H9 (cell line): ENCODE measurements at regions not wholly inside any gene's neighbourhood (a gene's known extent, or its start where the extent isn't known, plus 50 kb on each side); places are given as distances from the start of the nearest gene placed in this dataset.

Experiments used
- DNase-seq: peaks from one replicate; pipeline ENCODE4 v3.0.0-alpha.2; 2017
- H2AFZ ChIP-seq: one replicate; pipeline ENCODE4 v1.6.1; 2013; ENCODE audit warnings: mild to moderate bottlenecking, low read length, control low read depth, moderate library complexity
- H2AK5ac ChIP-seq: 2 replicates; pipeline ENCODE4 v1.6.1; 2013; ENCODE audit warnings: low read length, control low read depth, mixed read lengths; ENCODE audit not compliant: insufficient read length
- H2BK120ac ChIP-seq: one replicate; pipeline ENCODE4 v1.6.1; 2013; ENCODE audit warnings: low read depth, mild to moderate bottlenecking, low read length, control low read depth, inconsistent platforms; ENCODE audit not compliant: poor library complexity, severe bottlenecking
- H2BK12ac ChIP-seq: 2 replicates; pipeline ENCODE4 v1.6.1; 2013; ENCODE audit warnings: low read length, control low read depth, mixed read lengths, low read depth; ENCODE audit not compliant: insufficient read length
- H2BK15ac ChIP-seq: 2 replicates; pipeline ENCODE4 v1.6.1; 2013; ENCODE audit warnings: low read depth, low read length, control low read depth
- H2BK20ac ChIP-seq: one replicate; pipeline ENCODE4 v1.6.1; 2013; ENCODE audit warnings: low read depth, mild to moderate bottlenecking, low read length, control low read depth, inconsistent platforms; ENCODE audit not compliant: poor library complexity, severe bottlenecking
- H2BK5ac ChIP-seq: 2 replicates; pipeline ENCODE4 v1.6.1; 2013; ENCODE audit warnings: low read length, control low read depth, mixed read lengths; ENCODE audit not compliant: insufficient read length
- H3K14ac ChIP-seq: 2 replicates; pipeline ENCODE4 v1.6.1; 2013; ENCODE audit warnings: low read length, control low read depth; ENCODE audit not compliant: insufficient read depth
- H3K18ac ChIP-seq: 2 replicates; pipeline ENCODE4 v1.6.1; 2013; ENCODE audit warnings: low read depth, mild to moderate bottlenecking, mixed read lengths, low read length, control low read depth; ENCODE audit not compliant: insufficient read length
- H3K23ac ChIP-seq: 2 replicates; pipeline ENCODE4 v1.6.1; 2013; ENCODE audit warnings: low read length, control low read depth, mixed read lengths, low read depth; ENCODE audit not compliant: insufficient read length
- H3K23me2 ChIP-seq: 2 replicates; pipeline ENCODE4 v1.6.1; 2013; ENCODE audit warnings: low read depth, mild to moderate bottlenecking, mixed read lengths, low read length, control low read depth; ENCODE audit not compliant: insufficient read length, poor library complexity, severe bottlenecking
- H3K27ac ChIP-seq: 2 replicates; pipeline ENCODE4 v1.5.1; 2013; ENCODE audit warnings: low read length, control low read depth, mixed read lengths, low read depth; ENCODE audit not compliant: insufficient read length
- H3K27me3 ChIP-seq: 2 replicates; pipeline ENCODE4 v1.6.1; 2013; ENCODE audit warnings: low read length, control low read depth, inconsistent platforms; ENCODE audit not compliant: insufficient read depth
- H3K4ac ChIP-seq: 2 replicates; pipeline ENCODE4 v1.6.1; 2013; ENCODE audit warnings: low read depth, mild to moderate bottlenecking, control low read depth, inconsistent platforms, low read length, moderate library complexity
- H3K4me1 ChIP-seq: 2 replicates; pipeline ENCODE4 v1.6.1; 2013; ENCODE audit warnings: low read length, control low read depth, inconsistent platforms; ENCODE audit not compliant: insufficient read depth
- H3K4me2 ChIP-seq: 2 replicates; pipeline ENCODE4 v1.6.1; 2013; ENCODE audit warnings: low read length, control low read depth, mixed read lengths; ENCODE audit not compliant: insufficient read length, insufficient read depth
- H3K56ac ChIP-seq: 2 replicates; pipeline ENCODE4 v1.6.1; 2013; ENCODE audit warnings: low read depth, mild to moderate bottlenecking, mixed read lengths, low read length, control low read depth; ENCODE audit not compliant: insufficient read length
- H3K79me1 ChIP-seq: 2 replicates; pipeline ENCODE4 v1.6.1; 2013; ENCODE audit warnings: low read depth, mild to moderate bottlenecking, moderate library complexity, low read length, control low read depth, inconsistent platforms; ENCODE audit not compliant: insufficient read depth, poor library complexity, severe bottlenecking
- H3K79me2 ChIP-seq: 2 replicates; pipeline ENCODE4 v1.6.1; 2013; ENCODE audit warnings: low read length, control low read depth, inconsistent platforms; ENCODE audit not compliant: insufficient read depth
- H3K9ac ChIP-seq: 2 replicates; pipeline ENCODE4 v1.6.1; 2013; ENCODE audit warnings: low read length, control low read depth, mixed read lengths; ENCODE audit not compliant: insufficient read length; ENCODE audit errors: extremely low read depth
- H3K9me3 ChIP-seq: one replicate; pipeline ENCODE4 v1.6.1; 2013; ENCODE audit warnings: low read depth, low read length, inconsistent platforms; ENCODE audit not compliant: control insufficient read depth
- H3T11ph ChIP-seq: one replicate; pipeline ENCODE4 v1.6.1; 2013; ENCODE audit warnings: mild to moderate bottlenecking, low read length, control low read depth, inconsistent platforms
- H4K20me1 ChIP-seq: one replicate; pipeline ENCODE4 v1.6.1; 2013; ENCODE audit not compliant: control insufficient read depth, insufficient read length, insufficient read depth
- H4K5ac ChIP-seq: 2 replicates; pipeline ENCODE4 v1.6.1; 2013; ENCODE audit warnings: low read depth, mild to moderate bottlenecking, mixed read lengths, low read length, control low read depth; ENCODE audit not compliant: insufficient read length
- H4K8ac ChIP-seq: replicated peaks from 2 replicates; pipeline ENCODE4 v1.6.1; 2013; ENCODE audit warnings: low read length, control low read depth, mixed read lengths, low read depth; ENCODE audit not compliant: insufficient read length
- H4K91ac ChIP-seq: 2 replicates; pipeline ENCODE4 v1.6.1; 2013; ENCODE audit warnings: low read depth, mild to moderate bottlenecking, moderate library complexity, mixed read lengths, low read length, control low read depth; ENCODE audit not compliant: insufficient read length
- H3K27ac Mint-ChIP-seq, 3 experiments: 2 replicates in 2 of 3; 3 replicates in 1 of 3; pipeline ENCODE4 v1.8.0; 2020 to 2021; ENCODE audit warnings: mixed read lengths in 3 of 3, mild to moderate bottlenecking in 1 of 3, moderate library complexity in 1 of 3
- H3K27me3 Mint-ChIP-seq: 2 replicates; pipeline ENCODE4 v1.8.0; 2021; ENCODE audit warnings: low read depth, mild to moderate bottlenecking, moderate library complexity, mixed read lengths
- H3K36me3 Mint-ChIP-seq, 3 experiments: 2 replicates in 2 of 3; 3 replicates in 1 of 3; pipeline ENCODE4 v1.8.0; 2020 to 2021; ENCODE audit warnings: low read depth in 3 of 3, mixed read lengths in 3 of 3; ENCODE audit not compliant: insufficient read depth in 1 of 3
- H3K4me1 Mint-ChIP-seq, 2 experiments: 2 replicates each; pipeline ENCODE4 v1.8.0; 2020; ENCODE audit warnings: mixed read lengths in 2 of 2
- H3K4me3 Mint-ChIP-seq, 2 experiments: 2 replicates in 1 of 2; 3 replicates in 1 of 2; pipeline ENCODE4 v1.8.0; 2020 to 2021; ENCODE audit warnings: mild to moderate bottlenecking in 2 of 2, mixed read lengths in 2 of 2, moderate library complexity in 1 of 2
- H3K9me3 Mint-ChIP-seq, 2 experiments: 2 replicates in 1 of 2; 3 replicates in 1 of 2; pipeline ENCODE4 v1.8.0; 2020; ENCODE audit warnings: mild to moderate bottlenecking in 2 of 2, mixed read lengths in 2 of 2, moderate library complexity in 1 of 2
- CTCF ChIP-seq: fragments of 200-600 bp; sonication (generic); conservative IDR thresholded peaks from 3 replicates; pipeline ENCODE4 v1.8.0; 2021; ENCODE audit warnings: antibody characterized with exemption, mild to moderate bottlenecking
- WGBS: extraction: QIAGEN DNeasy Blood & Tissue Kit; methylation state at CpG from one replicate; pipeline ENCODE4 v1.1.7; 2013; ENCODE audit warnings: missing lambda C conversion rate, low lambda C conversion rate, mixed read lengths; ENCODE audit not compliant: insufficient read length; ENCODE audit errors: extremely low coverage; 5-methylcytosine and 5-hydroxymethylcytosine counted together

DNA sequence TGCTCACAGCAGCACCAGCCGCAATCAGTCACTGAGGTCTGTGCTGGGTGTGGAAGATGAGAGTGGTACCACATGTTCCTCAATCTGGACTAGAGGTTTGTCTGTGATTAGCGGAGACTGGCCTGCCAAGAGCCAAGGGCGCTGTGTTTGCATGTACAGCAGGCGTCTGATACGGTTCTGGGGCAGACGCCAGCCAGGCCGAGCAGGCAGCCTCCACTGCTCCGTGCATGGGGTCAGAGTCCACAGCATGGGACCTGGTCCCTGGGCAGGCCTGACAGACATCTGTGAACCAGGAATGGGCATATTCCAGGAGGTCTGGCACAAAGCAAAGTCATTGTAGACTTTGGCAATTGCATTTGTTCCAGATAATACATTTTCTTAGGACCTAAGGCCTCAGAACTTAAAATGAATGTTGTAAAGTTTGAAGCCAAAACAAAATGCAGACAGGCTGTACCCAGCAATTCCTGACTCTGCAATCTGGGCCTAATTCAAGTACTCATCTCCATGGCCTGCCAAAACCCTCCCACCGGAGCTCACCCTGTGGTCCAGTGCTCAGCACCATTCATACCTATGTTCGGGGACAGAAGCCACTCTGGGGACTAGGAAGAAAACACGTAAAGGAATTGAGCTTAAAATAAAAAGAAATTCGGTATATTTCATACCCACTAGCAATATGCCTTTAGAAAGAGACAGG is 50.0 kb upstream of the FAM20C start:
- Histone ChIP-seq H2BK120ac (no peak overlapping the region), H3K18ac (no peak overlapping the region), H2BK20ac (no peak overlapping the region), H2AK5ac (no peak overlapping the region), H3K14ac (no peak overlapping the region), H2AFZ (no peak overlapping the region), H3K23ac (no peak overlapping the region), H4K8ac (no peak overlapping the region), H3K27me3 (no peaks in the 10 kb centered on the region), H2BK12ac (no peak overlapping the region), H3K23me2 (no peaks in the 10 kb centered on the region), H3K79me1 (no peaks in the 10 kb centered on the region), H4K91ac (no peak overlapping the region), H3K4ac (no peak overlapping the region), H3K4me1 (no peaks in the 10 kb centered on the region), H2BK15ac (no peak overlapping the region), H4K5ac (no peak overlapping the region), H3K56ac (no peak overlapping the region), H3K4me2 (no peak overlapping the region), H4K20me1 (no peaks in the 10 kb centered on the region), H3T11ph (no peak overlapping the region), H3K27ac (no peak overlapping the region), H3K9ac (no peak overlapping the region), H2BK5ac (no peak overlapping the region), H3K9me3 (no peaks in the 10 kb centered on the region), H3K79me2 (no peaks in the 10 kb centered on the region)
- H3K27me3 Mint-ChIP-seq: peaks cover 3% of the 10 kb centered on the region
- H3K36me3 Mint-ChIP-seq: peaks cover 11 to 23% (median 23%) of the 10 kb centered on the region in 3 experiments; a peak in 6 of 7 replicates
- no peaks in the 10 kb centered on the region for H3K9me3 Mint-ChIP-seq
- WGBS: no CpG with 5 or more reads among the region's 12 CpGs
- TF ChIP-seq CTCF: no peak
- peaks cover 12 to 14% of the 10 kb centered on the region in 2 experiments for H3K4me1 Mint-ChIP-seq
- H3K4me3 Mint-ChIP-seq: no peak overlapping the region
- peak overlapping the region in 1 of 3 experiments; percentile 28; a peak in 2 of 7 replicates for H3K27ac Mint-ChIP-seq
- no peak for DNase-seq
